HG02970 (cell line): ENCODE measurements at regions not wholly inside any gene's neighbourhood (a gene's known extent, or its start where the extent isn't known, plus 50 kb on each side); places are given as distances from the start of the nearest gene placed in this dataset.

Source experiments
- ATAC-seq: cut with Tn5 transposase; IDR thresholded peaks from one replicate; pipeline ENCODE4 v1.9.1; 2021; ENCODE audit warnings: mild to moderate bottlenecking, moderate library complexity, moderate number of reproducible peaks; ENCODE audit not compliant: unreplicated experiment, low FRiP score

GRCh38 chr12:115030017-115030416, 346.0 kb upstream of the TBX3 start:
- no peak for ATAC-seq

- no peak for ATAC-seq
Observed at GRCh38 chr12:115024531-115024930, 340.6 kb upstream of the TBX3 start.

- no peak for ATAC-seq
Observed at GRCh38 chr12:115023279-115024265, 339.6 kb upstream of the TBX3 start.

- no peak for ATAC-seq
Observed at GRCh38 chr12:115020091-115020490, 336.1 kb upstream of the TBX3 start.

GRCh38 chr12:115017346-115017745, 333.4 kb upstream of the TBX3 start:
- no peak for ATAC-seq

- no peak for ATAC-seq
Observed at GRCh38 chr12:115013236-115013981, 329.4 kb upstream of the TBX3 start.

- ATAC-seq = no peak
Observed at GRCh38 chr12:115012861-115013235, 328.9 kb upstream of the TBX3 start.

- no peak for ATAC-seq
Observed at GRCh38 chr12:115011703-115012102, 327.7 kb upstream of the TBX3 start.

GRCh38 chr12:115010324-115010995, 326.5 kb upstream of the TBX3 start:
- ATAC-seq = no peak

- no peak for ATAC-seq
Observed at GRCh38 chr12:115008929-115009328, 325.0 kb upstream of the TBX3 start.

- no peak for ATAC-seq
Observed at GRCh38 chr12:115004470-115005146, 320.6 kb upstream of the TBX3 start.

- no peak for ATAC-seq
Observed at GRCh38 chr12:115002434-115002833, 318.5 kb upstream of the TBX3 start.

- no peak for ATAC-seq
Observed at GRCh38 chr12:115001571-115002180, 317.7 kb upstream of the TBX3 start.

GRCh38 chr12:115000038-115000437, 316.1 kb upstream of the TBX3 start:
- no peak for ATAC-seq

GRCh38 chr12:114998750-114999128, 314.8 kb upstream of the TBX3 start:
- ATAC-seq = no peak

- no peak for ATAC-seq
Observed at GRCh38 chr12:114998118-114998749, 314.3 kb upstream of the TBX3 start.

GRCh38 chr12:114996382-114996781, 312.4 kb upstream of the TBX3 start:
- no peak for ATAC-seq

GRCh38 chr12:114995891-114996290, 311.9 kb upstream of the TBX3 start:
- no peak for ATAC-seq

- no peak for ATAC-seq
Observed at GRCh38 chr12:114993165-114993564, 309.2 kb upstream of the TBX3 start.

GRCh38 chr12:114992443-114992842, 308.5 kb upstream of the TBX3 start:
- ATAC-seq = no peak
